Fibroblast of mammary gland (primary cell): ENCODE measurements at regions not wholly inside any gene's neighbourhood (a gene's known extent, or its start where the extent isn't known, plus 50 kb on each side); places are given as distances from the start of the nearest gene placed in this dataset.
A peak's percentile ranks its signal among the peaks of the same experiment; 100 is the strongest.

Experiments
- DNase-seq: peaks from one replicate; pipeline ENCODE4 v3.0.0-alpha.2; 2010; ENCODE audit warnings: low read depth
- H3K4me3 ChIP-seq: 2 replicates; pipeline ENCODE4 v1.5.1; 2011; ENCODE audit warnings: low read depth, mild to moderate bottlenecking, low read length, moderate library complexity; ENCODE audit not compliant: control insufficient read depth
- CTCF ChIP-seq: conservative IDR thresholded peaks from 2 replicates; pipeline ENCODE4 v1.5.1; 2011; ENCODE audit warnings: low read depth, low read length, inconsistent platforms; ENCODE audit not compliant: control insufficient read depth, insufficient read depth

DNA sequence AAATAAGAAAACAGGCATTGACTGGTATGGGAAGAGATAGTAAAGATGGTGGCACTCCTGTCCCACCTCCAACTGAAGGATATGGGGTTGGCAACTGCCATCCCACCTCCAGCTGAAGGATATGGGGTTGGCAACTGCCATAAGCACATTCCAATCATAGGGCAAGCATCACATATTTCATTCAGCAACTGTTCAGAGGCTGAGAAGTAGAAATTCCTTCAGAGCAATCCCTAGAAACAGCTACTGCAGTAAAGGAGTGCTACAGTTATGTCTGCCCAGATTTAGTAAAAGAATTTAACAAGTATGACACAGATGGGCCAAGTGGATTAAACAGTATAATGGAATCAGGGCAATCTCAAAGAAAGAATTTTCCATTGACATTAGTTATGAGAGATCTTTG is 156.8 kb downstream of the IMPG2 start:
- H3K4me3 ChIP-seq, result no peak overlapping the region
- DNase-seq, result no peak
- TF ChIP-seq CTCF, result no peak

- no peak for TF ChIP-seq CTCF
- no peak overlapping the region for H3K4me3 ChIP-seq
- DNase-seq, result no peak
Observed at GRCh38 chr3:101159478-101159877, 160.9 kb downstream of the IMPG2 start.

DNA sequence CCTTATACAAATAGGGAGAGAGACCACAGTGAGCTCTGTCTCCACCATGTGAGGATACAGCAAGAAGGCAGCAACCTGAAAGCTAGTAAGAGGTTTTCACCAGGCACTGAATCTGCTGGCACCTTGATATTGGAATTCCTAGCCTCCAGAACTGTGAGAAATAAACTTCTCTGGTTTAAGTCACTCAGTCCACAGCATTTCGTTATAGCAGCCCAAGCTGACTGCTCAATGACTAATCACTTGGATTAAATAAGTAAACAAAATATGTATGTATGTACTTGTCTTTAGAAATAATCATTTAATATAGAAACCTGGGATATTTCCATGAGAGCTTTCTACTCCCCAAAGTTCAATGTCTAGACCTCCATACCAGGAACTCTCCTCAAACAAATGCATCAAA is 162.0 kb downstream of the IMPG2 start:
- DNase-seq, result peak; percentile 18
- H3K4me3 ChIP-seq, result no peak overlapping the region

GRCh38 chr3:101156787-101157345 is 163.5 kb downstream of the IMPG2 start:
- no peak for DNase-seq
- no peak for TF ChIP-seq CTCF
- no peak overlapping the region for H3K4me3 ChIP-seq

More for the DNA sequence above, 162.0 kb downstream of the IMPG2 start:
- TF ChIP-seq CTCF, result no peak

- no peak for TF ChIP-seq CTCF
- H3K4me3 ChIP-seq, result no peak overlapping the region
- no peak for DNase-seq
Observed at GRCh38 chr3:101155825-101156224, 162.6 kb upstream of the ABI3BP start.

GRCh38 chr3:101154401-101154800 is 161.2 kb upstream of the ABI3BP start:
- H3K4me3 ChIP-seq, result no peak overlapping the region
- TF ChIP-seq CTCF, result no peak
- DNase-seq, result no peak
